Esophagus squamous epithelium (tissue), 4 donors: ENCODE measurements at regions not wholly inside any gene's neighbourhood (a gene's known extent, or its start where the extent isn't known, plus 50 kb on each side); places are given as distances from the start of the nearest gene placed in this dataset.
"Not testable (repeated sequence)": the region's sequence is repeated elsewhere in the genome, so short reads cannot be mapped to it uniquely, and the experiment has no call there.

Experiments
- CTCF ChIP-seq, 6 experiments: fragments of 450-650 bp in 4 of 6; fragments of 200-600 bp in 2 of 6; sonication (generic) in 2 of 6; IDR thresholded peaks; one replicate each; pipeline ENCODE4 v1.5.1; 2016 to 2019; ENCODE audit warnings: antibody characterized with exemption in 6 of 6, mild to moderate bottlenecking in 4 of 6, moderate library complexity in 4 of 6
- POLR2A ChIP-seq, 4 donors: fragments of 450-650 bp; IDR thresholded peaks; one replicate each; pipeline ENCODE4 v1.6.1; 2017; ENCODE audit warnings: antibody characterized with exemption in 4 of 4, mild to moderate bottlenecking in 4 of 4, moderate library complexity in 3 of 4

DNA sequence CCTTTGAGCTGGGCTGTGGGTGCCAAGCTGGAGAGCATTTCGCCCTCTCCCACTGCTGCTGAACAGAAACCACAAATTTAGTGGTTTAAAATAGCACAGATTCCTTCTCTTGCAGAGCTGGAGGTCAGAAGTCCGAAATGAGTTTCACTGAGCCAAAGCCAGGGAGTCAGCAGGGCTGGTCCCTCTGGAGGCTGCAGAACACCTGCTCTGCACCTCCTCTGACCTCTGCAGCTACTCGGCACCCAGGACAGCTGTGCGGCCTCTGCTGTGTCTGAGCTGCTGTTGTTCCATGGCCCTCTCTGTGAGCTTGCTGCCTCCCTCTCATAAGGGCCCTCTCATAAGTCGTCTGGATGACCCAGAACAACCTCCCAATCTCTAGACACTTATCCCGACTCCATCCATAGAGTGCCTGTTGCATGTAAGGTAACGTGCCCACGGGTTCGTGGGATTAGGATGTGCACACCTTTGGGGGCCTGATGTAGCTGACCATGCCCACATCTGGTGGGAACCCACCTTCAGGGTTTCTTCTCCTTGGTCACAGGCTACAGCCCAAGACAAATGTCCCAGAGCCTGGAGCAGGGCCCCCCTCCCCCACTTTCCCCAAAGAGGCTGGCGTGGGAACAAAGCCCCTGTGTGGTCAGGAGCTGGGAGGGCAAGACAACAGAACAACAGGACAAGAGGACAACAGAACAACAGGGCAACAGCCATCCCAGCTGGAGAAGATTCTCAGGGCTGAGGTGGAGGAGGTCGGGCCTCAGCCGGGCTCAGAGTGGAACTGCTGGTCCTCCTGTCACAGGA, 177.2 kb downstream of the LMLN start:
- not testable (repeated sequence) for TF ChIP-seq CTCF, POLR2A (IDR thresholded peaks at IDR 0.05)
